H4 (cell line): ENCODE measurements at regions not wholly inside any gene's neighbourhood (a gene's known extent, or its start where the extent isn't known, plus 50 kb on each side); places are given as distances from the start of the nearest gene placed in this dataset.

ENCODE experiments used
- DNase-seq: peaks from one replicate; pipeline ENCODE4 v3.0.0-alpha.2; 2015; ENCODE audit warnings: low spot score

GRCh38 chr5:89418407-89419085, 535.6 kb upstream of the MEF2C start:
- DNase-seq = peak; percentile 8

DNA sequence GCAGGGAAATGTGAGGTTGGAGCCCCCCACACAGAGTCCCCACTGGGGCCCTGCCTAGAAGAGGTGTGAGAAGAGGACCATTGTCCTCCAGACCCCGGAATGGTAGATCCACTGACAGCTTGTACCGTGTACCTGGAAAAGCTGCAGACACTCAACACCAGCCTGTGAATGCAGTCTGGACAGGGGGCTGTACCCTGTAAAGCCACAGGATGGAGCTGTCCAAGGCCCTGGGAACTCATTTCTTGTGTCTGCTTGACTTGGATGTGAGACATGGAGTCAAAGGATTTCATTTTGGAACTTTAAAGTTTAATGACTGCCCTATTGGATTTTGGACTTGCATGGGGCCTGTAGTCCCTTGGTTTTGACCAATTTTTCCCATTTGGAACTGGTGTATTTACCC, 535.0 kb upstream of the MEF2C start:
- DNase-seq = no peak

- DNase-seq = no peak
Measured at GRCh38 chr5:89417515-89417914, 534.5 kb upstream of the MEF2C start.

GRCh38 chr5:89411891-89412290, 528.9 kb upstream of the MEF2C start:
- DNase-seq = no peak

DNA sequence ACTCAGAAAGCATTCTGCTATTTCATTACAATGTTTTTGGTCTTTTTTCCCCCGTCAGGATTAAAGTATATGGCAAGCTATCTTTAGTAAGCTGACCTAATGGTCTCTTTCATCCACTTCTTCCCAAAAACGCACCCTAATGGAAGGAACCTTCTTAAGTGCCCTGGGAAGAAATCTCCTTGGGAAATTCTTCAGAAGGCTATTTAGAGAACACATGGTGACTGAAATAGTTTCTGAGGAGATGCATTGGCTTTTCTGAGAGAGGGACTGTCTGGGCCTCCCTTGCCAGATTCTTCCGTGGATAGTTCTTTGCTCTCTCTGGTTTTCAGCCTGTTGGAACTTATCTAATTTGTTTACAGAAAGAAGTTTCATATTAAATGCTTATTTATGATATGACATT, 524.1 kb upstream of the MEF2C start:
- DNase-seq = no peak

- no peak for DNase-seq
Measured at GRCh38 chr5:89401659-89402058, 518.7 kb upstream of the MEF2C start.

DNA sequence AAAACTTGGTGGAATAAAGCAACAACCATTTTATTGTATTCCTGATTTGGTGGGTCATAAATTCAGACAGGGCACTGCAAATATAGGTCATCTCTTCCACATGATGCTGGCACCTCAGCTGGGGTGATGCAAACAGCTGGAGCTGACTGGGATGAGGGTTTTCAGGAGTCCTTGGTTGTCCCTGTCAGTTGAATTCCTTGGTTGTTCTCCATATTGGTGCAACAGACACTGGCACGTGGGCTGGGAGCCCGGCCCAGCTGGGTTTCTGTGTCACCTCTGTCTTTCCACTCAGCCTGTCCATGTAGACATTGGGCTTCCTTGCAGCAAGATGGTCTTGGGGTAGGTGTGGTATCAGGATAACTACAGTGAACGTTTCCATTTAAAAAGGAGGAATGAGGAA, 518.0 kb upstream of the MEF2C start:
- DNase-seq = no peak

- DNase-seq = no peak
Measured at GRCh38 chr5:89399548-89399947, 516.6 kb upstream of the MEF2C start.

DNA sequence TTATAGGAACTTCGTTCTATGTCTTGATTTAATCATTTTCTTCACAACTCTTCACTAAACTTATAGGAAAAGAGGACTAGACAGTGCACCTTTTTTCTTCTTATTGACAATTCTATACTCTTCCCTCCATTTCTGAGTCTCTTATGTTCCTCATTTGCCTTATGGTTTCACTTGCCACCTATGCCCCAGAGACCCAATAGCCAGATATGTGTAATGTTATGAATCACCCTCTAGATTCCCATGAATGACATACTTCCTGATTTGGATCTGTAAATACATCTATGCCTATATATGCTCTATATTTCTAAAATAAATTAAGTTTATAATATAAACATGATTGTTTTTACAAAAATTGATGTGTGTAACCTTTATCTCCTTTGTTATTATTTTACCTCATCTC, 514.1 kb upstream of the MEF2C start:
- no peak for DNase-seq

DNA sequence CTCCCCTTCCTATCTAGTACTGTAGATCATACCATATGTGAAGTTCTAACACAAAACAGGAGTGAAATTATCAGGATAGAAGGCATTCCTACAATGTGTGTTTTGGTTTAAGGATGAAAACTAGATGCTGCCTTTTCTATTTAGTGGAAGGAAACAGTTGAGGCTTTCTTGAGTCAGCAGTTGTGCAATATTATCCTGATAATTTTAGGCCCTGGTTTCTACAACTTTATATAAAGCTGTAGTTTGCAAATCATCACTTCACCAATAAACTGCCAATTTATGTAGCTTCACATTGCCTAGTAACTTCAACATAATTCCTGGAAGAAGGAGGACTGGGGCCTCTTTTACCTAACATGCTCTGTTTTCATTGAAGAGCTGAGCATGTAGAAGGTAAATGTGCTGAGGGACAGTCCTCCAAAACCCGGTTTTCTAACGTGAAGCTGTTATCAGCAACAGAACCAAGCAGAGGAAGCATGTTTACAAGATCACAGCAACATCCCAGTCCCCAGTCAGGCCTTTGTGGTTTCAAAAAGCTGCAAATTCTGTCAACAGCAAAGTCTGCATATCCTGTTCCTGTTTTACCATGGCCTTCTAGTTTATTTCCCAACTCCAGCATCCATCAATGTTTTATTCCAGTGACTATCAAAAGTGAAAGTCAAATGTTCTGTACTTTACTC, 513.4 kb upstream of the MEF2C start:
- peak; percentile 14 for DNase-seq

DNA sequence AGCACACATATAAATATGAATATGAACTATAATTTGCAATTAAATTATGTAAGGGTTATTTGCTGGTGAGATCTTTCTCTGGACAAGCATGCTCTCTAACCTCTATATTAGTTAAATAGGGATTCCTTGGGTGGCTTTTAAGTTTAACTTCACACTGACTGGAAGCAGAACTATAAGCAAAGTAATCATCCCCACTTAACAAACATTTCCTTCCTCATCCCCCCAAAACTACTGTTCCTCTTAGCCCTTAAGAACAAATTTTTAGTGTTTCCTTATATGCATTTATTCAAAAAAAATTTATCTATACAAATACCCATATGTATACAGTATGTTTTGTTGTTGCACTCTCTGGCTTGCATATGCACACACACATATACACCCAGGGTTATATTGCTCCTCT, 512.1 kb upstream of the MEF2C start:
- no peak for DNase-seq

- no peak for DNase-seq
Measured at GRCh38 chr5:89388872-89389271, 505.9 kb upstream of the MEF2C start.

DNA sequence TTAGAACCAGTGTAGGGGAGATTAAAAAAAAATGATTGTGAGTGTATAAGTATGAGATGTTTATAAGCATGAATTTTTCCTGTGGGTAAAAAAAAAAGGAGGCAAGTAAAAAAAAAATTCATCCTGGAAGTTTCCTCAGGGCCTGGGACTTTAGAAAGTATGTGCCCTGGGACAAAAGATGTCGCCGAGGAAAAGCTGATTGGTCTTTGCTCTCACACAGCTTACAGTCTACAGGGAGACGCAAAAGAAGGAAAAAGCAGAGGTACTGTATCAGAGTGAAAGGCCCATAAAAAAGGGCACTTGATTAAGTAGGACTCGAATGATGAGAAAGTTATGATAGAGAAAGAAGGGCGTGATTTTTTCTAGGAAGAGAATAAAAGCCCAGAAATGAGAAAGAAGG, 501.4 kb upstream of the MEF2C start:
- DNase-seq = no peak

DNA sequence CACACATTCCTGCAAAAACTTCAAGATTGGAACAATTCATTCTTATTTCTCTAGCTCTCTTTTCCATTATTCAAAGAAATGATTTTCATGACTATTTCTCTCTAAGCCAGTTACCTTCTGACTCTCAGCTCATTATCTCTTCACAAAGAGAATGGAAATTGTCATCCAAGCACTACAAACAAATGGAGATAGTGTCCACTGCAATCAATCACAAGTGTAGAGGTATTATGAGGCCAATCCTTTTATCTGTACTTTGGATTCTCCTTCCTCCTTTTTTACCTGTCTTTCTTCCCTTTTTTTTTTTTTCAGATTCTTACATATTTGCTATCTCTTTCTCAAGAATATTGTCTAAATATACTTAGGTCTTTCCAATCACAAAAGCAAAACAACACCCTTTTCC, 497.7 kb upstream of the MEF2C start:
- no peak for DNase-seq

DNA sequence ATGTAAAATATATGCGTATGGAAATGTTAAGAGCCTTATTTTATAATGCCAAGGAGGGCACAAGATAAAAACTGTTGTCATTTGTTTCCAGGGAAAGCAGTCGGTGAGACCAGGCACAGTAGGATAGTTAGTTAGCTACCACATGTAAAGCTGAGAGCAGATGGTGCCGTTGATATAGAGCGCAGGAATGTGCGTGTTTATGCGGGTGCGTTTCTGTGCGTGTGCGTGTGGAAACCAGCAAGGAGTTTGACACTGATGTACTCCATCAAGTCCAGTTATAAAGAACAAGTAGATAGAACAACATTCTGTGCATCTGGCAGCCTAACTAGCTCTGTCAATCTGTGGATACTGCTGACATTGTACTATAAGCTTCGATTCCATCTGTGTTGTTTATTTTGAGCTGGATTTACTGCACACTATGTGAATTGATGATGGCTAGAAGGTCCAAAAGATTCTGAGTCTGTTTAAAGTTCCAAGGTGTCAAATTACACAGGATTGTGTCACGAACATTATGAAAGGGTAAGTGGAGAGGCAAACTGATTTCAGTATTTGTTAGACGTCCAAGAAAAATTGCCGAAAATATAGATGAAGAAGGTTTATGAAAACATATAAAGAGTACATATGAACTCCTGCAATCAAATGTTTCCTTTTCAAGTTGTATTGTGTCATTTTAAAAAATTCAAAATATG, 494.9 kb upstream of the MEF2C start:
- DNase-seq = no peak

DNA sequence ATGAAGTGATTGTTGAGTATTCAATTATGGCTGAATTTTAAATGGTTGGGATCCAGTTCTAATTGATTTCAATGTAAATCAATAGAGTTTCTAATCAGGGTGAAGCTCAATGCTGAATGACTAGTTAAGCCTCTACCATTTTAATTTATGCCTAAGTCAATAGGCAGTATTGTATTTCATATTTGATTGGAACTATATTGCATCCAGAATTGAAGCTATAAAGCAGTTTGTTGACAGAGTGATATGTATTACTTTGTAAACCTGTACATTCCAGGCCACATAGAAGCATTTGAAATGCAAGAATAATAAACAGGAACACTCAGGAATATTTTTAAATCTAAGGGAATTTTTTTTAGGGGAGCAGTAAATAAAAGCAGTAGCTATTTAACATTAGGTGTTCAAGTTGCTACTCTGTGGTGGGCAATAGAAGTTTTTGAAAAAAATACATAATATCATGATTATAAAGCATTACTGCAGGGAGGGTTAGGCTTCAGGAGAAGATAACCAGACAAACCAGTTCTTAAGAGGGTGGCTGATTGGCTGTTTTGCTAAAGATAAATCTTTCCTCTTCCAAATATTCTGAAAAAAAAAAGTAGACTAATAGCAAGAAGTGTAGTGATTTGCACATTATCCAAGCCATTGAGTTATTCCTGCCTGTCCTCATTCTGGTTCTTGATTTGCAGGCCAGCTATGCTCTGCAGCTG, 492.0 kb upstream of the MEF2C start:
- no peak for DNase-seq

DNA sequence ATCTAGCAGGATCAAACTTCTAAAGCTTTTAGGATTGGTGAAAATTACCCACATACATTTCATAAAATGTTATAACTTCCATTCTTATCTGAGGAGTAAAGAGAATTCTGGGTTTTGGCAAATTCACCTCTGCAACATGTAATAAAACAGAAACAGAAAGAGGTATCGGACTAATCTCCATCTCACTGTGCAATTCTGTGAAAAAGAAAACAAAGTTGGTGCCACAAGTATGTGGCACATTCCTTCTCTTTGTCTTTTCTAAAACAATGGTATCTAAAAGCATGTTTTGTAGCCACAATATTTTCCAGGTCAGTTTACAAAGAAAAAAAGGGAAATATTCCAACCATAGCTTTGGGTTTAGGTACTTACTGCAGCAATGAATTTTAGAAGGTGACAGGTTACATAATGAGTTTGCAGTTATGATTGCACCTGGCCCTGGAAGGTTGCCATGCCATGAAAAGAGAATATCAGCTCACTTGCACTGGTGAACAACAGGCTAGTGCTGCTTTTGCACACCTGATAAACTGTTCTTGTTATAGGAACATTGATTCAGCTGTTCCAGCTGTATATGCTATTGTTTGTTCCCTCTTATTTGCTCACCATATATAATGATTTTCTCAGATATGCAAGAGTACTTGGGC, 491.3 kb upstream of the MEF2C start:
- DNase-seq = no peak

DNA sequence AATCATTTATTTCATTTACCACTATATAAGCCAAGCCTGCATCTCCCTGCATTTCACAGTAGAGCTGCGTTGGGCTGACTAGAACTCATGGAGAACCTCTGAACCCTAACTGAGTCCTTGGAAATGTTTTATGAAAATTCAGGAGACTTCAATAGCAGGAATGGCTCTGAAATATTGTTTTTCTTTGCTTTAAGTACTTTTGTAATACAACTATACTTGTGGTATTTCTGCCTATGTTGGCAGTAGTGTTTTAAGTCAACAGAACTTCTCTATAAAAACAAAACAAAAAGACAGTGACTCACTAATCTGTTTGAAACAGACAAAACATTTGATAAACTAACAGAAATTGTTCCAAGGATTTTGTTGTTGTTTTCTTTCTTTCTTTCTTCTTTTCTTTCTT, 489.2 kb upstream of the MEF2C start:
- no peak for DNase-seq

DNA sequence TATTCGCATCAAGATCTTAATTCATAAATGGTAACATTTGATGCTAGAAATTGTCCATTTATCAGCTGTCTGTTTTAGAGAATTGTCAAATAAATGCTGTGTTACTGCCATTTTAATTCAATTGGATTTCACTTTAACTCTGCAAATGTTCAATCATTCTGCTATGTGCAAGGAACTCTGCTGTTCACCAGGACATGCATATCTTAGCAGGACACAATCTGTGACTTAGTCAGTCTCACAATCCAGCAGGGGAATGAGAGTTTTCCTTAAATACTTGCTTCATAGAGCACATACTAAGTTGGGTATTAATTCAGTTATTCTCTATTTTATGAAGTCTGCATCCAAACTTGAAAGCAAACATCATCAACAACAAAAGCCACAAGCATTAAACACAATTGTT, 488.7 kb upstream of the MEF2C start:
- DNase-seq = no peak

- DNase-seq = no peak
Measured at GRCh38 chr5:89359046-89359445, 476.1 kb upstream of the MEF2C start.

GRCh38 chr5:89353837-89354551, 471.0 kb upstream of the MEF2C start:
- no peak for DNase-seq

- DNase-seq = no peak
Measured at GRCh38 chr5:89351975-89352374, 469.0 kb upstream of the MEF2C start.
